OCI-LY7 (cell line): ENCODE measurements at regions not wholly inside any gene's neighbourhood (a gene's known extent, or its start where the extent isn't known, plus 50 kb on each side); places are given as distances from the start of the nearest gene placed in this dataset.

Source experiments
- EZH2phosphoT487 ChIP-seq: fragments of 200-600 bp; sonication (generic); IDR thresholded peaks from 2 replicates; pipeline ENCODE4 v1.6.1; 2018; ENCODE audit warnings: low read depth, borderline replicate concordance, mild to moderate bottlenecking, mixed run types, antibody characterized with exemption, low read length, moderate library complexity, mixed read lengths
- TF ChIP-seq, protein P1 (sequence below): fragments of 200-600 bp; sonication (generic); conservative IDR thresholded peaks from 2 replicates; pipeline ENCODE4 v1.5.1; 2014; ENCODE audit warnings: mild to moderate bottlenecking, antibody characterized with exemption, low read length, moderate library complexity, mixed read lengths

DNA sequence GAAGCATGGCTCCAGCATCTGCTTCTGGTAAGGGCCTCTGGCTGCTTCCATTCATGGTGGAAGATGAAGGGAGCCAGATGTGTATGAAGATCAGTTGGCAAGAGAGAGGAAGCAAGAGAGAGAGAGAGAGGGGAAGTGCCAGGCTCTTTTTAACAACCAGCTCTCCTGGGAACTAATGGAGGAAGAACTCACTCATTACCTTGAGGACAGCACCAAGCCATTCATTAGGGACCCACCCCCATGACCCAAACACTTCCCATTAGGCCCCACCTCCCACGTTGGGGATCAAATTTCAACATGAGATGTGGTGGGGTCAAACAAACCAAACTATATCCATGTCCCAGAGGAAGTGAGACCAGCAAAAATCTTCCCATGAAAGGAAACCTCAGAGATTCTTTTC, 124.8 kb upstream of the SIX2 start:
- TF ChIP-seq, protein P1, sequence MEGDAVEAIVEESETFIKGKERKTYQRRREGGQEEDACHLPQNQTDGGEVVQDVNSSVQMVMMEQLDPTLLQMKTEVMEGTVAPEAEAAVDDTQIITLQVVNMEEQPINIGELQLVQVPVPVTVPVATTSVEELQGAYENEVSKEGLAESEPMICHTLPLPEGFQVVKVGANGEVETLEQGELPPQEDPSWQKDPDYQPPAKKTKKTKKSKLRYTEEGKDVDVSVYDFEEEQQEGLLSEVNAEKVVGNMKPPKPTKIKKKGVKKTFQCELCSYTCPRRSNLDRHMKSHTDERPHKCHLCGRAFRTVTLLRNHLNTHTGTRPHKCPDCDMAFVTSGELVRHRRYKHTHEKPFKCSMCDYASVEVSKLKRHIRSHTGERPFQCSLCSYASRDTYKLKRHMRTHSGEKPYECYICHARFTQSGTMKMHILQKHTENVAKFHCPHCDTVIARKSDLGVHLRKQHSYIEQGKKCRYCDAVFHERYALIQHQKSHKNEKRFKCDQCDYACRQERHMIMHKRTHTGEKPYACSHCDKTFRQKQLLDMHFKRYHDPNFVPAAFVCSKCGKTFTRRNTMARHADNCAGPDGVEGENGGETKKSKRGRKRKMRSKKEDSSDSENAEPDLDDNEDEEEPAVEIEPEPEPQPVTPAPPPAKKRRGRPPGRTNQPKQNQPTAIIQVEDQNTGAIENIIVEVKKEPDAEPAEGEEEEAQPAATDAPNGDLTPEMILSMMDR = no peak
- TF ChIP-seq EZH2phosphoT487 = no peak
